ENCODE measurements at regions not wholly inside any gene's neighbourhood (a gene's known extent, or its start where the extent isn't known, plus 50 kb on each side); places are given as distances from the start of the nearest gene placed in this dataset.

DNA sequence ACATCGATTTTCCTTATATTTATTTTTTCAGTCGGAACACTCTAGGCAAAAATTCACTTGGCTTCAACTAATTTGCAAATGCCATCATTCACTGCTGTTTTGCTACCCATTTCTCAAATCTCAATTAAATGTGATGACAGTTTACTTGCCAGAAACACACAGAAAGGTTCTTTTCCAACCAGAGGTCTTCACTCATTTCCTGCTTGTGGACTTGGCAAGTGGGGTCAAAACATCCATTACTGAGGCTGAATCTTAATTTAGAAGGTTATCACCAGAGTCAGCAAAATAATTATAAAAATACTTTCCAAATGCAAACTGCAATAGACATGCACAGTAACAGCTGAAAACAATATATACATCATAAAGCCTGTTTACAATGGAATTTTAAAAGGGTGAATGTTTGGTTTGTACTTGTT is 625.4 kb upstream of the TBL1XR1 start:
- no peaks in the 10 kb centered on the region for H3K36me3 ChIP-seq (ENCODE audit: control insufficient read depth, low read length)
- TF ChIP-seq CTCF (IDR thresholded peaks at IDR 0.05; ENCODE audit: low read depth, low read length, poor library complexity, severe bottlenecking) (no peak), EZH2phosphoT487 (IDR thresholded peaks at IDR 0.05; ENCODE audit: borderline replicate concordance, low read length) (no peak)
- no peaks in the 10 kb centered on the region for H3K79me2 ChIP-seq (ENCODE audit: control insufficient read depth, low read length)
- no peaks in the 10 kb centered on the region for H3K9me2 ChIP-seq (replicated peaks; ENCODE audit: control insufficient read depth, low read length)
- H3K4me1 ChIP-seq (ENCODE audit: control insufficient read depth, low read length): peaks cover 13% of the 10 kb centered on the region
- H3F3A ChIP-seq (ENCODE audit: control insufficient read depth, insufficient read depth): no peaks in the 10 kb centered on the region
- H3K27ac ChIP-seq (ENCODE audit: low read depth, low read length): no peak overlapping the region
- H3K9me3 ChIP-seq (ENCODE audit: control insufficient read depth, insufficient read depth, low read length): no peaks in the 10 kb centered on the region
- no peak overlapping the region for H3K4me3 ChIP-seq (ENCODE audit: low read length)
- no peaks in the 10 kb centered on the region for H3K27me3 ChIP-seq (ENCODE audit: control insufficient read depth, low read length)
- no peak overlapping the region for H3K4me2 ChIP-seq (ENCODE audit: low read length)
- H4K20me1 ChIP-seq (ENCODE audit: control insufficient read depth, insufficient read depth, low read depth, low read length): no peaks in the 10 kb centered on the region

DNA sequence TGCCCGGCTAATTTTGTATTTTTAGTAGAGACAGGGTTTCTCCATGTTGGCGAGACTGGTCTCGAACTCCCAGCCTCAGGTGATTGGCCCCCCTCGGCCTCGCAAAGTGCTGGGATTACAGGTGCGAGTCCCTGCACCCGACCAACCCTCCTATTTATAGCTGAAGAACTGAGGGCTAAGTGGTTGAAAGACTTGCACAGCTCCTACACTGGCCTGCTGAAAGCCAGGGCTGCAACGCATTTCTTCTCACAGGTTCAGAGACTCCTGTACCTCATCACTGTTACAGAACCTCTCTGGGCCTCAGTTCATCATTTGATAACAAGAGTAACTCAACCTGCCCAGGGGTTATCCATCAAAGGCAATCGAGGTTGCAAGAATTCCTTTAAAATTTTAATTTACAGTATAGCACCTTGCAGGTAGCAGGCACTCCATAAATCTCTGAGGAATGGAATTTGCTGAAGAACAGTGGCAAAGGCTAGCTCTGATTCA is 626.5 kb upstream of the TBL1XR1 start:
- no peak overlapping the region for H3K4me3 ChIP-seq (ENCODE audit: low read length)
- H3K79me2 ChIP-seq (ENCODE audit: control insufficient read depth, low read length): no peaks in the 10 kb centered on the region
- H3K9me2 ChIP-seq (replicated peaks; ENCODE audit: control insufficient read depth, low read length): no peaks in the 10 kb centered on the region
- no peak overlapping the region for H3K27ac ChIP-seq (ENCODE audit: low read depth, low read length)
- H3K36me3 ChIP-seq (ENCODE audit: control insufficient read depth, low read length): no peaks in the 10 kb centered on the region
- no peaks in the 10 kb centered on the region for H3K9me3 ChIP-seq (ENCODE audit: control insufficient read depth, insufficient read depth, low read length)
- no peaks in the 10 kb centered on the region for H3K27me3 ChIP-seq (ENCODE audit: control insufficient read depth, low read length)
- TF ChIP-seq CTCF (IDR thresholded peaks at IDR 0.05; ENCODE audit: low read depth, low read length, poor library complexity, severe bottlenecking): no peak
- no peak for TF ChIP-seq EZH2phosphoT487 (IDR thresholded peaks at IDR 0.05; ENCODE audit: borderline replicate concordance, low read length)
- no peaks in the 10 kb centered on the region for H3F3A ChIP-seq (ENCODE audit: control insufficient read depth, insufficient read depth)
- no peak overlapping the region for H3K4me2 ChIP-seq (ENCODE audit: low read length)
- H4K20me1 ChIP-seq (ENCODE audit: control insufficient read depth, insufficient read depth, low read depth, low read length): no peaks in the 10 kb centered on the region
- peaks cover 13% of the 10 kb centered on the region for H3K4me1 ChIP-seq (ENCODE audit: control insufficient read depth, low read length)

- H3F3A ChIP-seq (ENCODE audit: control insufficient read depth, insufficient read depth): no peaks in the 10 kb centered on the region
- no peaks in the 10 kb centered on the region for H3K36me3 ChIP-seq (ENCODE audit: control insufficient read depth, low read length)
- no peak overlapping the region for H3K27ac ChIP-seq (ENCODE audit: low read depth, low read length)
- no peak for TF ChIP-seq CTCF (IDR thresholded peaks at IDR 0.05; ENCODE audit: low read depth, low read length, poor library complexity, severe bottlenecking)
- no peak for TF ChIP-seq EZH2phosphoT487 (IDR thresholded peaks at IDR 0.05; ENCODE audit: borderline replicate concordance, low read length)
- no peaks in the 10 kb centered on the region for H3K27me3 ChIP-seq (ENCODE audit: control insufficient read depth, low read length)
- H4K20me1 ChIP-seq (ENCODE audit: control insufficient read depth, insufficient read depth, low read depth, low read length): no peaks in the 10 kb centered on the region
- H3K9me2 ChIP-seq (replicated peaks; ENCODE audit: control insufficient read depth, low read length): no peaks in the 10 kb centered on the region
- H3K79me2 ChIP-seq (ENCODE audit: control insufficient read depth, low read length): no peaks in the 10 kb centered on the region
- H3K9me3 ChIP-seq (ENCODE audit: control insufficient read depth, insufficient read depth, low read length): no peaks in the 10 kb centered on the region
- H3K4me1 ChIP-seq (ENCODE audit: control insufficient read depth, low read length): peaks cover 13% of the 10 kb centered on the region
- no peak overlapping the region for H3K4me3 ChIP-seq (ENCODE audit: low read length)
- H3K4me2 ChIP-seq (ENCODE audit: low read length): no peak overlapping the region
Measured at GRCh38 chr3:177824190-177824786, 627.0 kb upstream of the TBL1XR1 start.
